ENCODE measurements at regions not wholly inside any gene's neighbourhood (a gene's known extent, or its start where the extent isn't known, plus 50 kb on each side); places are given as distances from the start of the nearest gene placed in this dataset.

GRCh38 chr15:91649016-91649415, 204.5 kb upstream of the SLCO3A1 start:
- DNase-seq (ENCODE audit: low spot score) (no peak), ATAC-seq (no peak), FAIRE-seq (no peak)
- H3K9ac ChIP-seq (ENCODE audit: insufficient read depth, low read depth, low read length): no peak overlapping the region
- no TSS peak for BruUV-seq (replicated peaks)
- intact Hi-C loops (cut with micrococcal nuclease; ENCODE audit: unreplicated experiment): no loop called here
- H3K27ac ChIP-seq (ENCODE audit: extremely low read length, insufficient read depth, low read length): no peak overlapping the region
- ChIA-PET CTCF (ENCODE audit: low intra/inter-chr PET ratio, low total read pairs) (no interaction called here), POLR2A (no interaction called here)
- no peaks in the 10 kb centered on the region for H3K79me2 ChIP-seq (ENCODE audit: insufficient read depth, low read length)
- H4K20me1 ChIP-seq (ENCODE audit: insufficient read depth, low read length): no peaks in the 10 kb centered on the region
- TF ChIP-seq HES4 (CRISPR knock-in tag; IDR thresholded peaks at IDR 0.05; ENCODE audit: borderline replicate concordance) (no peak), BCLAF1 (IDR thresholded peaks at IDR 0.05) (no peak), CAMTA2 (CRISPR knock-in tag; IDR thresholded peaks at IDR 0.05; ENCODE audit: borderline replicate concordance) (no peak), REL (CRISPR knock-in tag; conservative IDR thresholded peaks at IDR 0.05) (no peak), ZNF256 (CRISPR knock-in tag; conservative IDR thresholded peaks at IDR 0.05) (no peak), BCL3 (CRISPR knock-in tag; IDR thresholded peaks at IDR 0.05) (no peak), RBAK (CRISPR knock-in tag; IDR thresholded peaks at IDR 0.05) (no peak), ZBTB3 (CRISPR knock-in tag; IDR thresholded peaks at IDR 0.05; ENCODE audit: borderline replicate concordance, low read depth) (no peak), ETV6 (CRISPR knock-in tag; conservative IDR thresholded peaks at IDR 0.05) (no peak), RXRB (CRISPR knock-in tag; IDR thresholded peaks at IDR 0.05; ENCODE audit: borderline replicate concordance) (no peak), ZBED4 (CRISPR knock-in tag; IDR thresholded peaks at IDR 0.05; ENCODE audit: borderline replicate concordance) (no peak), NR2C2 (CRISPR knock-in tag; IDR thresholded peaks at IDR 0.05; ENCODE audit: borderline replicate concordance) (no peak), ATF2 (CRISPR knock-in tag; IDR thresholded peaks at IDR 0.05) (no peak), RFX3 (CRISPR knock-in tag; IDR thresholded peaks at IDR 0.05) (no peak)
- no peak overlapping the region for H3K4me3 ChIP-seq (replicated peaks in 1 of 3; ENCODE audit: insufficient read depth in 1 of 3, low read depth in 2 of 3, low read length in 3 of 3)
- H2AFZ ChIP-seq (ENCODE audit: low read length): no peak overlapping the region
- H3K4me2 ChIP-seq (ENCODE audit: low read depth, low read length): no peak overlapping the region
- H3K36me3 ChIP-seq (replicated peaks in 1 of 2; ENCODE audit: control insufficient read depth in 1 of 2, insufficient read depth in 2 of 2, low read length in 2 of 2): no peaks in the 10 kb centered on the region
- in situ Hi-C loops (cut with HindIII; ENCODE audit: extremely low pct_ligation_motif_present, low pct_unique_long_range_greater_than_20kb): no loop called here
- WGBS (ENCODE audit: low lambda C conversion rate): 58% methylated on average over 2 of the region's 2 CpGs
- H3K4me1 ChIP-seq (ENCODE audit: insufficient read depth, low read length): no peaks in the 10 kb centered on the region
- H3K9me3 ChIP-seq (ENCODE audit: low read length): no peaks in the 10 kb centered on the region
- no peaks in the 10 kb centered on the region for H3K27me3 ChIP-seq (ENCODE audit: control insufficient read depth in 1 of 2, insufficient read depth in 2 of 2, low read length in 2 of 2)

Measured in HepG2 (cell line).